LNCAP (cell line): ENCODE measurements at regions not wholly inside any gene's neighbourhood (a gene's known extent, or its start where the extent isn't known, plus 50 kb on each side); places are given as distances from the start of the nearest gene placed in this dataset.

ENCODE experiments used
- TF ChIP-seq, protein P1 (sequence below): fragments of 450-650 bp; IDR thresholded peaks from 2 replicates; pipeline ENCODE4 v1.5.1; 2017; ENCODE audit warnings: mild to moderate bottlenecking

DNA sequence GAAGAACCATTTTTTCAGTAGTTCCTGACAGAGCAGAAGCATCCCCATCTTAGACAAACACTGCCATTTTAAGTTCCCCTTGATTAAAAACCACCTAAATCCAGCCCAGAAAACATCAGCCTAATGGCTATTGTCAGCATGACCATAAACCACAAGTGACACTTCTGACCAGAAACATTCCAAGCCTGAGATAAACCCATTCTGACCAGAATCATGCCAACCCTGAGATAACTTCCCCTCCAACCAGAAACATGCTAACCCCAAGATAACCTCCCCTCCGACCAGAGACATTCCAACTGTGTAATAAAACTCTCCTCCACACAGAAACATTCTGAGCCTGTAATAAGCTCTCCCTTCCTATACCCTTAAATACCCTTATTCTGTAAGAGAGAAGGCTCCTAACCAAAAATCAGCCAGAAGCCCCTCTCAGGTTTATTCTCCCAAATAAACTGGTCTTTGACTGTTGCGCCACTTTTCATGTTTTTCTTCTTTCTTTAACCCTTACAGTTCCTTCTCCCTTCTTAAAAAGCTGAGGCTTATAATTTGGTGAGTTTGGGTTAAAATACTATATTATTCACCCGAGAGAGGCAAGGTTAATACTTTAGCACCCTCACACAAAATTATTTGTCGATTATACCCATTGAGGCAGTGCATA, 149.7 kb downstream of the HNMT start:
- TF ChIP-seq, protein P1, sequence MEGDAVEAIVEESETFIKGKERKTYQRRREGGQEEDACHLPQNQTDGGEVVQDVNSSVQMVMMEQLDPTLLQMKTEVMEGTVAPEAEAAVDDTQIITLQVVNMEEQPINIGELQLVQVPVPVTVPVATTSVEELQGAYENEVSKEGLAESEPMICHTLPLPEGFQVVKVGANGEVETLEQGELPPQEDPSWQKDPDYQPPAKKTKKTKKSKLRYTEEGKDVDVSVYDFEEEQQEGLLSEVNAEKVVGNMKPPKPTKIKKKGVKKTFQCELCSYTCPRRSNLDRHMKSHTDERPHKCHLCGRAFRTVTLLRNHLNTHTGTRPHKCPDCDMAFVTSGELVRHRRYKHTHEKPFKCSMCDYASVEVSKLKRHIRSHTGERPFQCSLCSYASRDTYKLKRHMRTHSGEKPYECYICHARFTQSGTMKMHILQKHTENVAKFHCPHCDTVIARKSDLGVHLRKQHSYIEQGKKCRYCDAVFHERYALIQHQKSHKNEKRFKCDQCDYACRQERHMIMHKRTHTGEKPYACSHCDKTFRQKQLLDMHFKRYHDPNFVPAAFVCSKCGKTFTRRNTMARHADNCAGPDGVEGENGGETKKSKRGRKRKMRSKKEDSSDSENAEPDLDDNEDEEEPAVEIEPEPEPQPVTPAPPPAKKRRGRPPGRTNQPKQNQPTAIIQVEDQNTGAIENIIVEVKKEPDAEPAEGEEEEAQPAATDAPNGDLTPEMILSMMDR: no peak

DNA sequence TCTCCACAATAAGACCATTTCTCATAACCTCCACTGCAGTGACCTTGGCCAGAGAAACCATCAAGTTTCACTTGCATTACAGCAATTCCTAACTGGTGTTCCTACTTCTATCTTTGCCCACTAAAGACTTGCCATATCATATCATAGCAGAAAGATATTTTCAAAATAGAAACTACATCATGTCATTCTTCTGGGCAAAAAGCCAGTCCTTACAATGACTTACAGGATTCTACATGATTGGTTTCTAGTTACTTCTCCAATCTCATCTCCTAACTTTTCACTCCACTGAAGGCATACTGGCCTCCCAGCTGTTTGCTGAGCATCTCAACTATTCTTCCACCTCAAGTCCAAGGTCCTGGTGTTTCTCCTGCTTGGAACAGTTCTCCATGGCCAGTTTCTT, 151.4 kb downstream of the HNMT start:
- TF ChIP-seq, protein P1: no peak

DNA sequence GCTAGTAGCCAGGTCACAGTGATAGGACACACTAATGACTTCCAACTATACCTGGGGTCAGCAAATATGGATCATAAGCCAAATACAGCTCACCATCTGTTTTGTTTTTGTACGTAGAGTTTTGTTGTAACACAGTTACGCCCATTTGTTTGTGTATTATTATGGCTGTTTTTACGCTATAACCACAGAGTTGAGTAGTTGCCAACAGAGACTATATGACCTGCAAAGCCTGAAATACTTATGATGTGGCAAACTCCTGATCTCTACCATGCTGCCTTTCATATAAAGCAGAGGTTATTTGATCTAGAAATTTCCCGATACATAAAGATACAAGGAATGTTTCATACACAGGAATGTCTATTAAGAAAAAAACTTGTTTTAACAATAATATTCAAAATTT, 152.2 kb downstream of the HNMT start:
- TF ChIP-seq, protein P1: no peak

DNA sequence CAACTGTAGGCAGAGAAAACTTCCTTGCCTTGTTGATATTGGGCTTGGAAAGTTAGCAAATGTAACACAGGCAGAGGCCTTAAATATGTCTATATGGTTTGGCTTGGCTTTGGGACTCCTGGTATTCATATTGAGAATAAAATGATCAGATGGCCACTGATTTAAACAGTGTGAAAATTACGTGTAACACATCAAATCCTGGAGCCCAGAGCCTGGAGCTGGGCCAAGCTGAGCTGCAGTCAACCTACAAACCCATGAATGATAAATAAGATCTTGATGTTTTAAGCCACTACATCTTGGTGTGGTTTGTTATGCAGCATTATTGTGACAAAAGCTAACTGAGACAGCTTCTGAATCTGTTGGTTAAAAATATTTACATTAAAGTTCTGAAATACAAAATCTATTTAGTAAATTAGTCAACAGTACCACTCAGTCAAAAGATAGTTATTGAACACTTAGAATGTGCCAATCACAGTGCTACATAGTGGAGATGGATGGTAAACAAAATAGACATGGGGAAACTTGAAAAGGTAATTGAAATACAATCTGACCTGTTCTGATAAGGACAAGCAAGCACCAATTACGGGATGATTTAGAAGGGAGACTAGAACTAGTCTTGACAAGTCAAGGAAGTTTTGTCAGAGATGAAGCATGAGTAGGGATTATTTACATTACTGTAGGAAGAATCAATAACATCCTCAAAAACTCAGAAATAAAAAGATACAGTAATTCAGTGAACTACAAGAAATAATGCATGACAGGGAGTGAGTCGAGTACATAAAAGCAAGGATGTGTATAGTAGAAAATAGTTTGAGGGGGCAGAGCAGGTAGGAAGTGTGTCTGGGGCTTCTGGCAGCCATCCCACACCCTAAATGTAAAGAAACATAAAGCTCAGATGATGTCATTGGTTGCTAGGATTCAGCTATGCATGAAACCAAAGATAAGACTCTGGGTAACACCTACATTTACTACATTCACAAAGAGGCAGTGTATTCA, 157.7 kb downstream of the HNMT start:
- TF ChIP-seq, protein P1: no peak

DNA sequence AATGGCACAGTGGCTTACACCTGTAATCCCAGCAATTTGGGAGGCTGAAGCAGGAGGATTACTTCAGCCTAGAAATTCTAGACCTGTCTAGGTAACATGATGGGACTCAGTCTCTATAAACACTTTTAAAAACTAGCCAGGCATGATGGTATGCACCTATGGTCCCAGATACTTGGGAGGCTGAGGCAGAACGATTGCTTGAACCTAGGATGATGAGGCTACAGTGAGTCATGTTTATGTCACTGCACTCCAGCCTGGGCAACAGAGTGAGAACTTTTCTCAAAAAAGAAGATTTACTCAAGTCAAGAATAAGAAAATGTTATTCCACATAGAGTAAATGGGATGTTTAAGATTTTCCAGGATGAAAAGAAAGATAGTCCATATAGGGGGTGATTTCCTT, 158.6 kb downstream of the HNMT start:
- TF ChIP-seq, protein P1: no peak

DNA sequence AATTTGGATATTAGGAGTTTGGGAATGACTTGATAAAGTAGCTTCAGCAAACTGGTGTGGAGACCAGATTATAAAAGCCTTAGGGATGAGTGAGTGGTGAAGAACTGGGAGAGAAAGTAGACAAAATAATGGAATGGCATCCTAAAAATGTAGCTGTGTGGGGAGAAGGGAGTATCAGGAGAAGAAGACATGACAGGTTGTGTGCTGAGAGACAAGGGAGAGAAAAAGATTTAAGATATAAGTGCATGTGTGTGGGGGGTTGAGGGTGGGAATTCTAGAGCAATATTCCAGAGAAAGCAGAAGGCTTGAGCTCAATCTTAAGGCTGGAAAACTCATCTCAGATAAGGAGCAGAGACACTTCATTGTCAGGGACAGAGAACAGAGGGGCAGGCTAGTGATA, 159.5 kb downstream of the HNMT start:
- TF ChIP-seq, protein P1: no peak

DNA sequence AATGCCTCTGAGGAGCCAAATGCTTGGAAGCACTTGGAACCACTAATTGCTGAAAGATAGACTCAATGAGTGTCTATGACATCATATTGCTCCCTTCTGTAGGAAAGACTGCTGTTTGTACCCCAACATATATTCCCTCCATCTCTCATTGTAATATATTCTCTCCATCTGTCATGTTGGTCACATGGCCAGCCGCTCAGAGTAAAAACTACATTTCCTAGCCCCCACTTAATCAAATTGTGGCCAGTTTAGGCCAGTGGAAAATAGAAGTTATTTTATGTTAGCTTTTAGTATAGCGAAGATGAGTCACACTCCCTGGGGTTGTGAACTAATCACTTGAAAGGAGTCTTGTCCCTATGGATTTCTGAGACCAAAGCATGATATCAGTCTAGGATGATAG, 160.2 kb downstream of the HNMT start:
- TF ChIP-seq, protein P1: no peak
